SIG-M5 treated with dmso at 0.1 percent for 504 hours (cell line): ENCODE measurements at regions not wholly inside any gene's neighbourhood (a gene's known extent, or its start where the extent isn't known, plus 50 kb on each side); places are given as distances from the start of the nearest gene placed in this dataset.

Experiments used
- DNase-seq: peaks from one replicate; lab custom pipeline; 2025; ENCODE audit not compliant: unreplicated experiment; lab: John Stamatoyannopoulos, UW

- DNase-seq: peak; percentile 67
These were observed 135.4 kb upstream of the GNPDA2 start for GRCh38 chr4:44861756-44862155.

- no peak for DNase-seq
These were observed 133.1 kb upstream of the GNPDA2 start for GRCh38 chr4:44859477-44859876.

GRCh38 chr4:44848466-44848865 lies 122.1 kb upstream of the GNPDA2 start:
- DNase-seq: no peak

- no peak for DNase-seq
These were observed 119.6 kb upstream of the GNPDA2 start for GRCh38 chr4:44845993-44846392.

- DNase-seq: no peak
These were observed 119.0 kb upstream of the GNPDA2 start for GRCh38 chr4:44845309-44845708.

- no peak for DNase-seq
These were observed 116.2 kb upstream of the GNPDA2 start for GRCh38 chr4:44842531-44842930.

GRCh38 chr4:44817930-44818329 lies 91.6 kb upstream of the GNPDA2 start:
- no peak for DNase-seq

GRCh38 chr4:44806071-44806470 lies 79.7 kb upstream of the GNPDA2 start:
- no peak for DNase-seq

- no peak for DNase-seq
These were observed 77.9 kb upstream of the GNPDA2 start for GRCh38 chr4:44804301-44804700.

GRCh38 chr4:44801384-44801783 lies 75.0 kb upstream of the GNPDA2 start:
- DNase-seq: no peak

GRCh38 chr4:44791831-44792230 lies 65.5 kb upstream of the GNPDA2 start:
- DNase-seq: no peak

GRCh38 chr4:44777115-44777514 lies 50.8 kb upstream of the GNPDA2 start:
- no peak for DNase-seq
